GM19351 (cell line): ENCODE measurements at regions not wholly inside any gene's neighbourhood (a gene's known extent, or its start where the extent isn't known, plus 50 kb on each side); places are given as distances from the start of the nearest gene placed in this dataset.
"Not testable (repeated sequence)": the region's sequence is repeated elsewhere in the genome, so short reads cannot be mapped to it uniquely, and the experiment has no call there.

Experiments used
- ATAC-seq: cut with Tn5 transposase; IDR thresholded peaks from one replicate; pipeline ENCODE4 v1.9.1; 2021; ENCODE audit warnings: mild to moderate bottlenecking, moderate library complexity; ENCODE audit not compliant: unreplicated experiment

DNA sequence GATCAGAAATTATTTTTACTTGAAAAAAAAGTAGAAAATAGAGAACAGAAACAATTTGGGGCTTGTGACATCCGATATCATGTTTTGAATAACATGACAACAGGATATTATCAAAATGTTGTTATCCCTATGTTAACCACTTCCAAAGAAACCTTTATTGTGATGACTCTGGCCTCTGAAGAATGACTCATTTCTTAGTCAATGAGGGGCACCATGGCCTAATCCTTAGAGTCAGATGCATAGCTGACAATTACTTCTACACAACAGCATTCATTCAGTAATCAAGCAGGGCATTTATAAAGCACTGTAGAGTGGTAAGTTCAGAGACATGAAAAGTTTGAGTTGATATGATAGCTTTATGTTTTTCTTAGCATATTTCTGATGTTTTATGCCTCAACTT, 703.0 kb downstream of the RNF144A start:
- ATAC-seq: no peak

DNA sequence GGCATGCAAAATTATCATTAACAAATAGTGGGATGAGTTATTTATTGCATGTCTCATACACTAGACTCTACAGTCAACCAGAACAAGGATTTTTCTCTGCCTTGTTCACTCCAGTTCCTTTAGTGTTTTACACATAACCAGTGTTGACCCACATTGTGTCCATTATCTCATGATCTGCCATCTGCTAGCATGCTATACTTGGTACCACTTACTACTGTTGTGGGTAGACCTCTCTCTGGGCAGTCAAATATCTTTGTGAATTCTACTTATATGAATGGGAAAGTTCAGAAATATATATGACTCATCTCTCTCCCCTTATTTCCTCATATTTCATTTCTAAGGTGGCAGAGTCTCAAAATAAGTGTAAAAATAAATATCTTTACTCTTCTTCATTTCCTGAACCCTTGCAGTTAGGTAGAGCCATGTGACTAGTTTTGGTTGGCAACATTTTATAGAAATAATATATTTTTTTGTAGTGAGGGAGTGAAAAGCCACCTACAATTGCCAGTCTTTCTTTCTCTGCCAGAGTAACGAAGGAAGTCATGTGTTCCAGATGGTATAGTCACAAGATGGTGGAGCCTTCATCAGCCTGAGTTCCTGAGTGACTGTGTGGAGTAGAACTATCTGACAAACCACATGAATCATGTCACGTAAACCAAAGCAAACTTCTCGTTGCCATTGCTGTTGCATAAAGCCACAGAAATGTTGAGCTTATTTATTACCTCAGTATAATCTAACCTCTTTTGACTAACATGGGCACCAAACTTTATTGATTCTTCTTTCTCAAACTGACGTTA, 704.0 kb downstream of the RNF144A start:
- ATAC-seq: no peak

DNA sequence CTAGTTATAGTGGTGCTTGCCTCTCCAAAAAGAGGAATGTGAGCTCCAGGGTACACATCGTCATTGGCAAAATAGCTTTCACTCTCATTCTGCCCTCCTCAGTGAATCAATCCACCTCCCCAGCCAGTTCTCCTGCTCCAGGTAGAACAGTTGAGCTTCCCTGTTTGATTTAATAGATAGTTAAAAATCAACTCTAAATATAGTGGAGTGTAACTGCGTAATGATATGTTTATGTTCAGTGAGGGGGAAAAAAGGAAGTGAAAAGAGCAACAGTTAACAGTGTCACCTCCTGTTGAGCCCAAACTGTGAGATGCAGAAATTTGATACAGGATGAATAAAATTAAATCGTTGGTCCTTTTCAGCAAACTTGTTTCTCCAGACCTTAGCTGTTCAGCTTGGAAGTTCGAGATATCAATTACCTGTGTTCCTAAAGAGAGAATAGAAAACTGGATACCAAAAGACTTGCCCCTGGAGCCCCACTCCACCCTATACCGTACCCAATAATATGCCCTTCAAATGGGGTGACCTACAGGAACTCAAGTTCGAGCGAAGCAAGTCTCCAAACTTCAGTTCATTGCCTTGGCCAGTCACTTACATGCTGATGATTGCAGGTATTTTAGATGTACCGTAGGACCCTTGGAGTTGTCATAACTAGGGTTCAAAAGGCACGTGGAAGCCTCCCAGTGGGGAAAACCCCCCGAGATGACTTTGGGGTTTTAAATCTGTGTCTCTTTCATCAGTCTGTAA, 708.4 kb downstream of the RNF144A start:
- peak; percentile 86 for ATAC-seq

DNA sequence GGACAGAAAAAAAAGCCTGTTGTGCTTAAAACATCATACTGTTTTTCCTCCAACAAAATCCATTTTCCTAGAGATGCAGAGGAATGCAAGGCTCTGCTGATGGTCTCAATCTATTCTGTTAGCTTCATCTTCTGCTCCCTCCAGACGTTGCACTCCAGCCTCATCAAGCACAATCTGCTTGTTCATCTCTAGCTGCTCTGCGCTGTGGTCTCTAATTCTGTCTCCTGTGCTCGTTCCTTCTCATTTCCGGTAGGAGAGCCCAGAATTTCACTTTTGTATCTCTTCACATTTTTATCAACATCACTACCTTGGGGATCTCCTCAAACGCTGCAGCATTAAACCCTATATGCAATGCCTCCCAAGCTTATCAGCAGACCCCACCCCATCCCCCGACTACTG, 708.9 kb downstream of the RNF144A start:
- ATAC-seq: no peak

GRCh38 chr2:7627583-7627982, 710.4 kb downstream of the RNF144A start:
- no peak for ATAC-seq

DNA sequence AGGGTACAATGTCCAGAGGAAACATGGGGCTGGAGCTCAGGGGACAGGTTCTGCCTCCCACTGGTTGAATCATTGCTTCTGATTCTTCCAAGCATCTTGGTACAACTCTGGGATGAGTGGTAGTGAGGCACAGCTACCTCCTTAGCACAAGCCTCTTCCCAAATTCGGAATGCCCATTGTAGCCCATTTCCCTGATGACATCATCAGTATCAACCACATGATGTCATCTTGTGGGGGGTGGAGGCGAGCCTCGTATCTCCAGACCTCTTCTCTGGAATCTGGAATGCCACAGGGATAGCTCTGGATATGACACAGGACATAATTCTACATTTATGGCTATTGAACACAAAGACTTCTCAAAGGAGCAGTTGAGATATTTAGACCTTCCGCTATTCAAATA, 715.2 kb downstream of the RNF144A start:
- ATAC-seq: no peak

GRCh38 chr2:7633566-7634153, 716.4 kb downstream of the RNF144A start:
- no peak for ATAC-seq

DNA sequence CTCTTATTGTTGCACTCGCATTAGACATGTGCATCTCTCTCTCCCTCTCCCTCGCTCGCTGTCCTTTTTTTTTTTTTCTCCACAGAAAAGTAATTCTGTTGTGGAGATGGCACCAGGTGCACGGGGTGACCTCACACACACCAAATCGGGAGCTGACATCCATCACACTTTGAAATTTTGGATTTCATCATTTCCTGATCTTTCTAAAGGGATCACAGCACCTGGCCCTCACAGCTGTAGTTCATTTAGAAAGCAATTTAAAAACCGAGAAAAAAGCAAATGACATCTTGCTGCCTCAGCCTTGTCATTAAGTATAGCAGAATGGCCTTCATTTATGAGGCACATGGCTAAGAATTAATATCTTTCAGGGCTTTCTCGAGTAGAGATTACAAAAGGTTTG, 717.2 kb downstream of the RNF144A start:
- ATAC-seq: no peak

DNA sequence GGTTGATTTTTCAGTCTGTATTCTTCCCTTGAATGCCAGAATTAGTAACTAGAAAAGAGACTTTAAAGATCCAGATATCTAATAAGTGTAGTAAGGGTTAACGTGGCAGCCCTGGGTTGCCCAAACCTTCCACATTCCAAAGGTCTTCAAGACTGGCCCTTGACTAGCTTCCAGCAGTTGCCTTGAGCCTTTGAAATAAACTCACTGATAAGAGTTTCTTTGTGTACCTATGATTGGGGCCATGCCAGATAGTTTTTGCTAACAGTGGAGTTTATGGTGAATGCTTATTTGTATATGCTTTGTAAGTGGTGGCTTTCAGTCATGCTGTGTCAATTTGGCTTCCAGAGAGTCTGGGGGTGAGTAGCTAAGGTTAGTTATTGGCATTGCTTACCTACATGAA, 722.3 kb downstream of the RNF144A start:
- ATAC-seq: no peak

GRCh38 chr2:7641272-7641671, 724.1 kb downstream of the RNF144A start:
- ATAC-seq: not testable (repeated sequence)

- no peak for ATAC-seq
These were observed 728.8 kb downstream of the RNF144A start for GRCh38 chr2:7646024-7646423.

GRCh38 chr2:7646661-7647060, 729.4 kb downstream of the RNF144A start:
- ATAC-seq: no peak

DNA sequence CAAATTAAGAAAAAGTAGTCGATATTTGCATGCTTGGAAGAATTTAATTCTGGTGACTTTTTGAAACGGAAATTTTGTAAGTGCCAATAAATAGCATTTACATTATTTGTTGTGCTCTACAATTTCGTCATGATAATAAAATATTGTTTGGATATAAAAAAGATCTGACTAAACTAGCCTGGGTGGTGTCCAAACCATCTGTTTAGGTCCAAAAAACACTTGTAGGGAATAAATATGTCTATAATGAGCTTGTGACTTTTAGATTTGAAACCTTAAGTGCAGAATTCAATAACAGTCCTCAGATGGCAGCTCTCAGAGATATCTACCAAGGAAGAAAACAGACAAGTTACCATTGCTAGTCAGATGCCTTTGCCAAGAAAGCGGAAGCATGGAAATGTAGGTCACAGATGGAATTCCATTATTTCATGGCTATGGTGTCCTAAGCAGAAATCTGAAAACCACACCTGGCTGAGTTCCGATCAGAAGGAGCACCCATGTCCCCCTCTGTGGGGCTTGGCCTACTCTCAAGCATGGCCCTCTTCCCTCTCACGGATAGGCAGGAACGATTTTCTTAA, 731.1 kb downstream of the RNF144A start:
- ATAC-seq: no peak

- no peak for ATAC-seq
These were observed 732.4 kb downstream of the RNF144A start for GRCh38 chr2:7649461-7650228.

DNA sequence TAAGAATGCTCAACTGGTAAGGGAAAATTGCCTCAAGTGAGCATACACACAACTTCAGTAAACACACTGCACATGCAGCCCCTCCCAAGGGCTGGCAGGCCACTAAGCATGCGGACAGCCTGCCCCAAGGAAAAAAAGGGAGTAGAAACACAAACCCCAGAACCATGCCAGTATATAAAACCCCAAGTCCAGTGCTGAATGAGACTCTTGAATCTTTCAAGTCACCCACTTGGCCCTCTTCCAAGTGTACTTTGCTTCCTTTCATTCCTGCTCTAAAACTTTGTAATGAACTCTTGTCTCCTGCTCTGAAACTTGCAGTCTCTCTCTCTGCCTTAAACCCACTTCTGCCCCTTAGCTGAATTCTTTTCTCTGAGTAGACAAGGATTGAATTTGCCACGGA, 736.4 kb downstream of the RNF144A start:
- ATAC-seq: no peak

- no peak for ATAC-seq
These were observed 738.4 kb downstream of the RNF144A start for GRCh38 chr2:7655629-7656028.

- ATAC-seq: not testable (repeated sequence)
These were observed 740.3 kb downstream of the RNF144A start for GRCh38 chr2:7657526-7657925.

GRCh38 chr2:7658486-7658885, 741.3 kb downstream of the RNF144A start:
- ATAC-seq: no peak

DNA sequence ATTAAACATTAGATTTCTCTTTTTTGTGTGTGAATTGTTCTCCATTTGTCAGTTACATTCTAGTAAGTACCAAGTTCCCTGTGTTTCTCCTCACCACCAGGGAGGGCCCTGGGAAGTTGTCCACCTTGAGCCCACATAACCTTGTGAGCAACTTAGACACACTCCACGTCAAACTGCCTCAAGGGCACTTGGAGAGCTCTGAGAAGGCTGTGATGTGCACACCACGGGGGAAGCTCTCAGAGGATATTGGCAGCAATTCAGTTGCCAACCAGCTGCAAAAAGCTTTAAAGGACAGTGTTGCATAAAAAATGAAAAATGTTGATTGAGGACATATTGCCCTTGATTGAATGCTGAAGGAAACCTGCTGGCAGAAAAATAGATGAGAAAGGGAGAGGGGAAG, 743.6 kb downstream of the RNF144A start:
- ATAC-seq: no peak

- no peak for ATAC-seq
These were observed 744.3 kb downstream of the RNF144A start for GRCh38 chr2:7661502-7661901.

DNA sequence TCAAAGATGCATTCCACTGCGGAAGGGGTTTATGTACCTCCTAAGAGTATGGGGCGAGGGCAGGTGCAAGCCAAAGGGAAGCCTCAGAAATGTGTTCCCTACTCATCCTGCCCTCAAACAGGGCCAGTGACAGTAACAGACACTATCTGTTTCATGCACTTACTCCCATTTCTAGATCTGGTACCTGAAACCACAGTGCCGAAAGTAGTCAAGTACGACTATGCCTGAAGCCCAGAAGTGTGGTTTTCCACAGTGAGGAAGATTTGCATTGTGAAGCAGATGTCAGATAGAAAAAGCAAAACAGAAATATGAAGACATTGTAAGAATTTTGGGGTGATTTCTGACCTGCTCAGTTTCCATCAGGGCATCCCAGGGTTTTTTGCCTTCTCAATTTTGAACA, 748.7 kb downstream of the RNF144A start:
- ATAC-seq: no peak
